Right renal pelvis (tissue), 4 donors: ENCODE measurements at regions not wholly inside any gene's neighbourhood (a gene's known extent, or its start where the extent isn't known, plus 50 kb on each side); places are given as distances from the start of the nearest gene placed in this dataset.

ENCODE experiments used
- DNase-seq, 4 donors: peaks; one replicate each; pipeline ENCODE4 v3.0.0-alpha.2; 2013; ENCODE audit warnings: low read depth in 4 of 4, low spot score in 3 of 4, missing footprints in 1 of 4

DNA sequence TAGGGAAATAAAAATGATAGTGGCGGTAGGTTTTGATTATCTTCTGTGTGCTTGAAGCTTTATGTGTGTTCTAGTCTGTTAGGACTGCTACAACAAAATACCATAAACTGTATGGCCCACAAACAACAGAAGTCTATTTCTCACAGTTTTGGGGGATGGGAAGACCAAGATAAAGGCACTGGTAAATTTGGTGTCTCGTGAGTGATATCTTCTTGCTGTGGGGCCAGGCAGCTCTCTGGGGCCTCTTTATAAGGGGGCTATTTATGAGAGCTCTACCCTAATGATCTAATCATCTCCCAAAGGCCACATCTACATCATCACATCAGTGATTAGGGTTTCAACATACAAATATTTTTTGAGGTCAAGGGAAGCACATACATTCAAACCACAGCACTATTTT, 86.8 kb upstream of the SPHKAP start:
- no peak for DNase-seq

DNA sequence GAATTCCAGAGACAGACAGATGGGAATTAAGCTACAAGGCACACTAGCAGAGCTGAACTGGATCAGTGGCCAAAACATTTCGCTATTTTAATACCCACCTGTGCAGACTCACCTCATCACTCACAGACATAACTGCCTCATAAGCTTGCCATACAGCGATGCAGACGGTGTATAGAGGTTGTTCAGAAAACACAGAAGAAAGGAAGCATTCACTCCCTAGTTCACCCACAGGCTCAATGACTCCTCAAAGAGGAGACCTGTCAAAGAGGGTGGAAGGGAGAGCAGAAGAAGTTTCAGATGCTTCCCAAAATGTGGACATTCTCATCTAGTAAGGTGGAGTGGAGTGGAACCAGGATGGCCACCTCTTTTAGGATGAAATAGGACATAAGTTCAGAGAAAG, 81.7 kb upstream of the SPHKAP start:
- DNase-seq, result no peak

GRCh38 chr2:228261546-228261945, 80.1 kb upstream of the SPHKAP start:
- no peak for DNase-seq

DNA sequence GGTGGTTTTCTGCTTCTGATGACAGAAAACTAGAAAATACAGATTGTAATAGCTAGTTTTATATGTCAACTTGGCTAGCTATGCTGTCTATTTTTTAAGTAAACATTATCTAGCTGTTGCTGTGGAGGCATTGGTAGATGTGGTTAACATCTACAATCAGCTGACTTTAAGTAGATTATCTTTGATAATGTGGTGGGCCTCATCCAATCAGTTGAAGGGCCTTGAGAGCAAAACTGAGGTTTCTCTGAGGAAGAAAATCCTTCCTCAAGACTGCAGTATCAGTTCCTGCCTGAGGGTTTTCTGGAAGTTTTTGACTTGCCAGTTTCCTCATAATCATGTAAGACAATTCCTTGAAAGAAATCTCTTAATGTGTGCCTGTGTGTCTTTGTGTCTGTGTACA, 75.9 kb upstream of the SPHKAP start:
- no peak for DNase-seq

DNA sequence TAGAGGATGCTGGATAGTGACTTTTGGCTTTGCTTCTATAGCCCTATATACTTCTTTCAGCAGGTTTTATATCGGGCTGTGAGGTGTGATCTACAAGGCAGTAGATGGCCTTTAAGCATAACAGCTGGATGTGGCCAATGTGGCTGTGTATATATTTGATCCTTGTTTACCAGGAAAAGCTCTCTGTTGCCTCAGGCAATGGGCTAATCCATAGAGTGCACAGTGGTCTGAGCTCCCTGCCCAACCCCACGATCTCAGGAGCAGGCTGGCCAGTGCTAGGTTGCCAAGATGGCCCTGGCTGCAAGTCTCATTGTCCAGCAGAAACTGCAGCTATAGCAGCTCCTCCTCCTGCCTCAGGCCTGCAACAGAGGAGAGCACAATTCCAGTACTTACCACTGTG, 72.3 kb upstream of the SPHKAP start:
- no peak for DNase-seq

GRCh38 chr2:228247335-228247734, 65.8 kb upstream of the SPHKAP start:
- DNase-seq, result no peak

GRCh38 chr2:228245601-228246000, 64.1 kb upstream of the SPHKAP start:
- no peak for DNase-seq

- DNase-seq, result no peak
Observed at GRCh38 chr2:228242591-228242990, 61.1 kb upstream of the SPHKAP start.

DNA sequence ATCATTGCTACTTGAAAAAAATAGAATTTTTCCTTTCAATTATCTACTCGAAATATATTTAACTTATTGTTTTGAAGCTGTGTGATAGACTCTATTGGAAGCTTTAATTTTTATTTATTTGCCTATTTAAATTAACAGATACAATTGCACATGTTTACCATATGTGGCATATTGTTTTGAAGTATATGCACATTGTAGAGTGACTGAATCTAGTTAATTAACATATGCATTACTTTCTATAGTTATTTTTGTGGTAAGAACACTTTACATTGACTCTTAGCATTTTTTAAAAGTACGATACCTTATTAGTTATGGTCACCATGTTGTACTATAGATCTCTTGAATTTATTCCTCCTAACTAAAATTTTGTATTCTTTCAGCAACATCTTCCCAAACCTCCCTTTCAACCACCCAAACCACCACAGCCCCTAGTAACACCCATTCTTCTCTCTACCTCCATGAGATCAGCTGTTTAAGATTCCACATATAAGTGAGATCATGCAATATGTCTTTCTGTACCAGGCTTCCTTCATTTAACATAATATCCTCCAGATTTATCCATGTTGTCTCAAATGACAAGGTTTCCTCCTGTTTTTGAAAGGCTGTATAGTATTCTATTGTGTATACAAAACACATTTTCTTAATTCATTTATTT, 58.5 kb upstream of the SPHKAP start:
- DNase-seq, result no peak

- no peak for DNase-seq
Observed at GRCh38 chr2:228239207-228239906, 57.9 kb upstream of the SPHKAP start.
